Renal cortical epithelial cell (primary cell): ENCODE measurements at regions not wholly inside any gene's neighbourhood (a gene's known extent, or its start where the extent isn't known, plus 50 kb on each side); places are given as distances from the start of the nearest gene placed in this dataset.
"Not testable (repeated sequence)": the region's sequence is repeated elsewhere in the genome, so short reads cannot be mapped to it uniquely, and the experiment has no call there.

Experiments used
- DNase-seq: peaks from one replicate; pipeline ENCODE4 v3.0.0-alpha.2; 2011; ENCODE audit warnings: low read depth

GRCh38 chr17:63250830-63251229, 195.3 kb downstream of the CYB561 start:
- DNase-seq: no peak

DNA sequence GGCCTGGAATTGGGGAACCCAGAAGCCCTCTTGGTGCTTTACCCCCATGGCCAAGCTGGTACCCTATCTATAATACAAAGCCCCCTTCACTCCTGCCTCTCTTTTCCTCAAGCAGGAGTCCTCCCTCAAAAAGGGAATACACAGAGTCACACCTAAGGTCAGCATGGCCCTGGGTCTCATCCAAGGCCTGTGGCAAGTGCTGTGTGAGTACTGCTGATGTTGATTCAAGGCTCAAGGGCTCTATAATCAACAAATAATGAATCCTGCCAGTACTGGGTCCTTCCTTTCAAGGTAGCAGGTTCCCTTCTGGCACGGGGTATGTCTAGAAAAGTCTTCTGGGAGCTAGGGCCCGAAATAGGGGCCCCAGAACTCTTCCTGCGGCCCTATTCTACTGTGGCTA, 187.3 kb downstream of the CYB561 start:
- DNase-seq: no peak

DNA sequence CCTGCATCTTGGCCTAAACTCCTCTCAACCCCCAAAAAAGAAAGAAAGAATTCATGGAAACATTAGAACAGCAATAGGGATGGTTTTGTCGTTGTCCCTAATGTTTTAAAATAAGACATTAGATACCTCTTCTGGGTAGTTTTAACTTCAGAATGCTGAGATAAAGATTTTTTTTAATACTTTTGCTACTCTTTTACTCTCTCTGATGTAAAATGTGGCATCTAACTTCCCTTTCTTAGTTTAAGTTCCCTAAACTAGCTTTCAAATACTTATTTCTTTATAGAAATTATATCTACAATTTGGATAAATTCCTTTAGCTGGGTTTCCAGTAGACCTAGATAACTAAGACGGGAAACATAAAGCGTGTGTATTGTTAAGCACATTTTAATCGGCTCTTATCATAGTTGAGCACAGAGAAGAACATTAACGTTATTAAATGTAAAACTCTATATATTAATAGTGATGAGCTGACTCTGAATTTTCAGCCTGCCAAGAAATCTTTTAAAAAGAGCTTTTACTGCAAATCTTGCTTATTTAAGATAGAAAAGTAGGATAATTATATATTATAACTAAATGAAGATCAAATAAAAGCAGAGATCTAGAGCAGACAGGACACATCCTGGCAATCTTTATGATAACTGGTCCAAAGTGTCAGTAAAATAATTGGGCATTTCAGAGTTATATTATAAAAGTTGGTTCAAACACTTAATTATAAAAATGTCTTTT, 183.2 kb downstream of the CYB561 start:
- DNase-seq: no peak

DNA sequence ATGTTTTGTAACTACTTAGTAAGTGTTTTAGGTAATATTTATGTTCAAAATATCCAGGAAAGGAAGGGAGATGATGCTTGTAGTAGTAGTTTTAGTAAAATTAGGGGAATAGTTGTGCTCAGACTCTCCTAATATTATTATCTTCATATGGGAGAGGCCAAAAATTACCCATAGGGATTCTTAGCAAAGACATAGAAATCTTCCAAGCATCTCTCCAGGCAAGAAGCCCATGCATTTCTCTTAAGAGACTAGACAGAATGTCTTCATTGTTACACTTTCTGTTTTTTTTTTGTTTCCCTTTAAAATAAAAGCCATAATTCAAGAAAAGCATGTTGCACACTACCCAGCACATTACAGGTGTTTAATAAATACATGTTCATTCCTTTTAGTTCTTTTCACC, 180.6 kb downstream of the CYB561 start:
- no peak for DNase-seq

DNA sequence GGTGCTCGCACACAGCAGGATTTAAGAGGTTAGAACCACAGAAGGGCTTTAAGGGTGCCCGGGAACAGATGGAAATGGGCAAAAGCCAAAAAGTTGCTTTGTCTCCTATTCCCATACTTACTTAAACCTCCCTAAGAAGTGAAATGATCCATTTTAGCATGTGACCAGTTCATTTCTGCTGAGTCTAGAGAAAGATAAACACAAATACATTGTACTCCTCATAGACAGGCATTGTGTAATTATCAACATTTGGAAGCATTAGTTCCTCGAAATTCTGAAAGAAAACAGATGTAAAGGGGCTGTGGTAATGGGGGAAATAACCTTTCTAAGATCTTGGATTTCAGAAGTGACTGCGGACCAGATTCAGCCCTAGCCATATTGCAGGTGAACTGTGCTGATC, 178.3 kb downstream of the CYB561 start:
- DNase-seq: no peak

- DNase-seq: no peak
Observed at GRCh38 chr17:63268827-63269226, 177.3 kb downstream of the CYB561 start.

- DNase-seq: no peak
Observed at GRCh38 chr17:63270610-63271009, 175.5 kb downstream of the CYB561 start.

GRCh38 chr17:63274146-63274545, 172.0 kb downstream of the CYB561 start:
- peak; percentile 23 for DNase-seq

GRCh38 chr17:63275318-63275970, 170.7 kb downstream of the CYB561 start:
- DNase-seq: peak; percentile 99

DNA sequence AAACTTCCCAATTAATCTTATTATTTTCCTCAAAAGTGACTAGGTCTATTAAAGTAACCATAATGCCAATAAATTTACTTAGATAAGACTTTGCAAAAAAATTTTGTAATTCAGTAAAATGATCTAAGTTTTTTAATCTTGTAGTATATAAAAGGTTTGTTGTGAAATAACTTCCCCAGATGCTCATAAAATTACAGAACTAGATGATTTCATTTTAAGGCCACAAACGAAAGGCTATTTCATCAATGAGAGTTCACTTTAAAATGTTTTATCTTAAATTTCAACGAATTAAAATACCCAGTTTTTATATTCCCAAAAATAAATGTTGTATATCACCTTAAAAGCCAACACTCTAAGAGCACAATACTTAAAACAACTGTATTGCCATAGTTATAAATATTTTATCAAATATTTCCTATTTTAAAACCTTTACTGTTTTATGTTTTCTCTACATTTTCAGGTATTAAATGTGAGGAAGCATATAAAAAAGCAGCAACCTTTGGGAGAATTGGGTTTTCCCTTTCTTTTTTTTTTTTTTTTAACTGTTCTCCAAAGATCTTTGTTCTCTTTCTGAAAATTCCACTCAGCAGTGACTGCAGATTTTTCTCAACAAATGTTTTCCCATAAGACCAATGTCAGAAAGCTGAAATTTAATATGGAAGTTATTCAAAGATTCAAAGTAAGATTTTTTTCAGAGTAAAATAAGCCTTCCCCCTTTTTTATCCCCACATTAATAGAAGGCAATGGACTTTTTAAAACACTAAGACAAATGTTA, 169.9 kb downstream of the CYB561 start:
- no peak for DNase-seq

DNA sequence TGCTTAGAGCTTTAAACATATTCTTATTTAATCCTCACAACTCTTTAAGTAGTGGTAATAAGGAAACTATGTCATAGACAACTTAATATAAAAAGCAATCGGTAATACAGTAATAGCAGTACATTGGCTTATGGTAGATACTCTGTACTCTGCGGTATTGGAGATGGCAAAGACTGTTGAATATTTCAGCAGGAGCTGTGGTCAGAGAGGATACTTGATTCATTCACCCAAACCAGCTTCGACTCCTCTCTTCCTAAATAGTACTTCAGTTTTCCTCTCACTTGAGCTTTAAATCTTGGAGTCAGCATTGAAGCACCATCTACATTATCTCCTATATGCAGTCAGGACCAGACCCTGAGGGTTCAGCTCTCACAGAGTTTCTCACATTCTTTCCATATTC, 169.3 kb downstream of the CYB561 start:
- DNase-seq: no peak

- DNase-seq: no peak
Observed at GRCh38 chr17:63277629-63278028, 168.5 kb downstream of the CYB561 start.

GRCh38 chr17:63278728-63279442, 167.2 kb downstream of the CYB561 start:
- no peak for DNase-seq

DNA sequence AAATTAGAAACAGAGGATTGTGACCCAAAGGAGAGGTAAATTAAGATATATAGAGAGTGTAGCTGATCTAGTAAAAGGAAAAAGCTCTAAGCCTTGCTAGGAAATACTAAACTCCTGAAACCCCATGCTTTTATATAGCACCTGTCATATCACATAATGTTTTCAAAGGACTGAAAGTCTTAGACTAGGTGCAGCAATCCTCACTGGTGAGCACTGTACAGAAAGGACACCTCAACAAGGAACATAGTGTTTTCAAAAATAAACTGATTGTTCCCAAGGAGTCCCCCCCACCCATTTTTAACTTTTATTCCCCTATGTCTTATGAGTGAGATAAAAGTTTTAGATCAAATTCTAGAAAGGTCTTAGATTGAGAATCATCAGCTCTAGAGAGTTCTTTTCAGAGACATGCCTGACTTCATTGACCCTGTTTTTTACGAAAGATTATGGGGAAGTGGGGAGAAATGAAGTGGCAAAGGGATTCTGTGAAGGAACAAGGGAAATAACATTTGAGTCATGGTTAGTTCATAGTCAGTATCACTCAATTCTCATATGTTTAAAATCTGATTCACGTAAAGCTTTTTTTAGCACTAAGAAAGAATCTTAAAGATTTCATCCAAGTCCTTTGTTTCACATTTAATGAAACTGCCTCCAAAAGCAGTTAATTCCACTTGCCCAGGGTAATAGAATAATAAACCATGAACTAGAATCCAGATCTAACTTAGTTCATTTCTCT, 166.4 kb downstream of the CYB561 start:
- peak; percentile 36 for DNase-seq

GRCh38 chr17:63282455-63282854, 163.7 kb downstream of the CYB561 start:
- no peak for DNase-seq

- DNase-seq: no peak
Observed at GRCh38 chr17:63285551-63285950, 160.6 kb downstream of the CYB561 start.

DNA sequence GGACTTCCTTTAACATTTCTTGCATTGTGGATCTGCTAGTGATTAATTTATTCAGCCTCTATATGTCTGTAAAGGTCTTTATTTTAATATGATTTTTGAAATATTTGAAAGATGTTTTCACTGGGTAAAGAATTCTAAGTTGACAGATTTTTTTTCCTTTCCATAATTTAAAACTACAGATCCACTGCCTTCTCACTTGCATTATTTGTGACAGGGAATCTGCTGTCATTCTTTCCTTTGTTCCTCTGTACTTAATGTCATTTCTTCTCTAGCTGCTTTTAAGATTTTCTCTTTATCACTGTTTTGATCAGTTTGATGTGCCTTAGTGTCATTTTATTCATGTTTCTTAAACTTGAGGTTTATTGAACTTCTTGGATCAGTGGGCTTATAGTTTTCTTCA, 159.9 kb downstream of the CYB561 start:
- no peak for DNase-seq

DNA sequence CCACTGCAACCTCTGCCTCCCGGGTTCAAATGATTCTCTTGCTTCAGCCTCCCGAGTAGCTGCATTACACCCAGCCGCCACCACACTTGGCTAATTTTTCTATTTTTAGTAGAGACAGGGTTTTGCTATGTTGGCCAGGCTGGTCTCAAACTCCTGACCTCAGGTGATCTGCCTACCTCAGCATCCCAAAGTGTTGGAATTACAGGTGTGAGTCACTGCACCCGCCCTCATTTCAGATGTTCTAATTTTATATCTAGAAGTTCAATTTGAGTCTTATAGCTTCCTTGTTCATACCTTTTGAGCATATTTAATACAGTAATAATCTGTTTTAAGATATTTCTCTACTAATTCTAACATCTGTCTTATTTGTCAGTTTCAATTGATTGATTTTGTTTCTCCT, 159.1 kb downstream of the CYB561 start:
- DNase-seq: not testable (repeated sequence)

DNA sequence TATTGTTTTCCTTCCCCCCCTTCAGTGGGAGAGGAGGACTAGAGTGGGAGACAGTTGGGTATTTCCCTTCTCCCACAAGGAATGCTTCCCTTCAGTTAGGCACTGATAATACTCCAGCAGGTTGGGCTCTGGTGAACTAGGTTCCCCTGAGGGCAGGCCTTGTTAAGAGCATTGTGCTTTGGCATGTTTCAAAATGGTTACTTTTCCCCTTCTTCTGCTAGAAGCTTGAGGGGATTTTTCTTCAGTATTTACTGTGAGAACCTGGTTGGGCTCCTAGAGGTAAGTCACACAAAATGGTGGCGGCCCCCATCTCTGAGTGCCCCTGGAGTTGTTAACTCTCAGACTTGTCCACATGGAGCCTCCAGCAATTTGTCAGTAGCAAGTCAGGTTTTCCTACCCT, 156.2 kb downstream of the CYB561 start:
- no peak for DNase-seq

GRCh38 chr17:63290351-63290750, 155.8 kb downstream of the CYB561 start:
- DNase-seq: peak; percentile 14

- DNase-seq: no peak
Observed at GRCh38 chr17:63290784-63291183, 155.3 kb downstream of the CYB561 start.

DNA sequence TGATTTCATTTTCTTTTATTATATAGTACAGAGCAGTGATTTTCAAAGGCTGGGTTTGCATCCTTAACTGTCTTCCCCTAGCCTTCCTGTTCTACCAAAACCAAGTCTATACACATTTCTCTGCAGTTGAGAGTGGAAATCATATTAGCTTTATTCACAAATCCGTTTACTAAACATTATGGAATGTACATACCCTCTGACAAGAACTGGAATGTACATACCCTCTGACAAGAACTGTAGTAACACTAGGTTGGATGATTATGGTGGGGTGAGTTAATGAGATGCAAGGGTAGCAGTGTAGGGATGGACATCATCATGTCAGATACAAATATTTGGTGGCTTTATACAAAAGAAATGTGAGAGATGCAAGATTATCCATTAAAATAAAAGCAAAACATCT, 154.8 kb downstream of the CYB561 start:
- no peak for DNase-seq
